Fibroblast of lung (primary cell): ENCODE measurements at regions not wholly inside any gene's neighbourhood (a gene's known extent, or its start where the extent isn't known, plus 50 kb on each side); places are given as distances from the start of the nearest gene placed in this dataset.

Source experiments
- DNase-seq, 2 donors: peaks; one replicate each; pipeline versions ENCODE4 v3.0.0 to v3.0.0-alpha.2; 2010; ENCODE audit warnings: low read depth in 2 of 2
- H2AFZ ChIP-seq: 2 replicates; pipeline ENCODE4 v1.5.1; 2012; ENCODE audit warnings: low read length, control low read depth, inconsistent platforms
- H3K27ac ChIP-seq: 2 replicates; pipeline ENCODE4 v1.5.1; 2011; ENCODE audit warnings: low read length, control low read depth; ENCODE audit not compliant: insufficient read depth
- H3K27me3 ChIP-seq: 2 replicates; pipeline ENCODE4 v1.5.1; 2011; ENCODE audit warnings: mild to moderate bottlenecking, low read length; ENCODE audit not compliant: control insufficient read depth, insufficient read depth
- H3K36me3 ChIP-seq: 2 replicates; pipeline ENCODE4 v1.5.1; 2011; ENCODE audit warnings: low read length; ENCODE audit not compliant: control insufficient read depth, insufficient read depth
- H3K4me1 ChIP-seq: 2 replicates; pipeline ENCODE4 v1.5.1; 2011; ENCODE audit warnings: low read length; ENCODE audit not compliant: control insufficient read depth, insufficient read depth; ENCODE audit errors: extremely low read depth
- H3K4me2 ChIP-seq: 2 replicates; pipeline ENCODE4 v1.5.1; 2011; ENCODE audit warnings: low read length, control low read depth; ENCODE audit not compliant: insufficient read depth; ENCODE audit errors: extremely low read depth
- H3K4me3 ChIP-seq, 4 experiments: fragments of 200-600 bp in 1 of 4; sonication (generic) in 1 of 4; replicated peaks in 1 of 4; 2 replicates each; pipeline ENCODE4 v1.5.1; 2011 to 2016; ENCODE audit warnings: low read length in 4 of 4, low read depth in 3 of 4, mild to moderate bottlenecking in 3 of 4, control low read depth in 2 of 4, inconsistent platforms in 1 of 4, mixed read lengths in 1 of 4; ENCODE audit not compliant: insufficient read depth in 1 of 4; ENCODE audit errors: control extremely low read depth in 1 of 4
- H3K79me2 ChIP-seq: 2 replicates; pipeline ENCODE4 v1.5.1; 2012; ENCODE audit warnings: mild to moderate bottlenecking, low read length, inconsistent platforms; ENCODE audit not compliant: control insufficient read depth, insufficient read depth
- H3K9ac ChIP-seq: 2 replicates; pipeline ENCODE4 v1.5.1; 2011; ENCODE audit warnings: mild to moderate bottlenecking, low read length, control low read depth; ENCODE audit not compliant: insufficient read depth
- H3K9me3 ChIP-seq: 2 replicates; pipeline ENCODE4 v1.5.1; 2012; ENCODE audit warnings: low read depth, low read length; ENCODE audit not compliant: control insufficient read depth, insufficient read depth
- H4K20me1 ChIP-seq: 2 replicates; pipeline ENCODE4 v1.5.1; 2011; ENCODE audit warnings: low read length; ENCODE audit not compliant: control insufficient read depth, insufficient read depth; ENCODE audit errors: extremely low read depth
- CTCF ChIP-seq, 2 donors: IDR thresholded peaks in 1 of 2; conservative IDR thresholded peaks in 1 of 2; 1 replicate in 1 of 2; 2 replicates in 1 of 2; pipeline ENCODE4 v1.5.1; 2011 to 2012; ENCODE audit warnings: low read length in 2 of 2, control low read depth in 1 of 2, inconsistent platforms in 1 of 2, low read depth in 1 of 2, mild to moderate bottlenecking in 1 of 2
- EZH2 ChIP-seq: IDR thresholded peaks from 2 replicates; pipeline ENCODE4 v1.5.1; 2012; ENCODE audit warnings: low read length, control low read depth, mild to moderate bottlenecking; ENCODE audit errors: missing control alignments

DNA sequence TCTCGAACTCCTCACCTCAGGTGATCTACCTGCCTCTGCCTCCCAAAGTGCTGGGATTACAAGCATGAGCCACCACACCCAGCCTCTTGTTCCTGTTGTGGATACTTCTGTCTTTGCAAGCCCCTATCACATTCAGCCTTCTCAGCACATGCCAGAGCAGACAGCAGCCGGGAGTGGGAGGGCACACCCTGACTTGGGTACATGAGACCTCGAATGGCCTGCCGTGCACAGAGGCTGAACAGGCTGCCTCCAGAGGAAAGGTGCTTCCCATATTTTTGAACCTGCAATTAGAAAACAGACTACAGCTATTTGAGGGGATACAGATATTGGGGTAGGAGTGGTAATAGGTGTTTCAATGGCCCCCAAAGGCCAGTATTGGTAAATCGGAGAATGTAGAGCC is 307.3 kb upstream of the DIO3 start:
- no peak for DNase-seq
- Histone ChIP-seq H3K9ac (no peak overlapping the region), H3K27me3 (no peaks in the 10 kb centered on the region), H3K79me2 (no peaks in the 10 kb centered on the region), H3K27ac (no peak overlapping the region), H3K4me3 (no peak overlapping the region), H2AFZ (no peak overlapping the region), H3K36me3 (no peaks in the 10 kb centered on the region), H3K4me1 (no peaks in the 10 kb centered on the region), H3K9me3 (no peaks in the 10 kb centered on the region), H4K20me1 (no peaks in the 10 kb centered on the region), H3K4me2 (no peak overlapping the region)
- TF ChIP-seq EZH2 (no peak), CTCF (conservative IDR thresholded peaks at IDR 0.05 in 1 of 2, IDR thresholded peaks at IDR 0.05 in 1 of 2; ENCODE audit: low read depth in 1 of 2, low read length in 2 of 2) (no peak)

GRCh38 chr14:101254805-101255764 is 306.2 kb upstream of the DIO3 start:
- Histone ChIP-seq H3K79me2 (no peaks in the 10 kb centered on the region), H2AFZ (no peak overlapping the region), H4K20me1 (no peaks in the 10 kb centered on the region), H3K4me1 (no peaks in the 10 kb centered on the region), H3K27me3 (no peaks in the 10 kb centered on the region), H3K9ac (no peak overlapping the region), H3K36me3 (no peaks in the 10 kb centered on the region), H3K4me3 (no peak overlapping the region), H3K27ac (no peak overlapping the region), H3K4me2 (no peak overlapping the region), H3K9me3 (no peaks in the 10 kb centered on the region)
- no peak for TF ChIP-seq CTCF (conservative IDR thresholded peaks at IDR 0.05 in 1 of 2, IDR thresholded peaks at IDR 0.05 in 1 of 2; ENCODE audit: low read depth in 1 of 2, low read length in 2 of 2)
- no peak for TF ChIP-seq EZH2
- peak in 1 of 2 donors; percentile 86 for DNase-seq

DNA sequence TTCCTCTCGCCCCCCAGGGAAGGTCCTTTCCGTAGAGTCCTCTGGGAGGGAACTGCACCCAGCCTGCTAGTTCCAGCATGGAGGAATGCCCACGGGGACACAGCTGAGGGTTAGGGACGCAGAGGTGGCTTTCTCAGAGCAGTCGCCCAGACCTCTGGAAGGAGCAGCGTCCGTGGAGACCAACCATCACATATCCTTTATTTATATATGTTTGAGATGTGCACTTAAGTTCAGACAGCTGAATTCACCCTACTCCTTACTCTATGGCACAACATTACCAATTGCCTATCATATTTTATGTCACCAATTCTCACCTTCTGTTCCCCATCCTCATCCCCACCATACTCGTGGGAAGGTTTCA is 305.6 kb upstream of the DIO3 start:
- Histone ChIP-seq H3K4me3 (no peak overlapping the region), H3K79me2 (no peaks in the 10 kb centered on the region), H3K36me3 (no peaks in the 10 kb centered on the region), H3K4me1 (no peaks in the 10 kb centered on the region), H2AFZ (no peak overlapping the region), H3K4me2 (no peak overlapping the region), H3K9ac (no peak overlapping the region), H3K27ac (no peak overlapping the region), H3K27me3 (no peaks in the 10 kb centered on the region), H4K20me1 (no peaks in the 10 kb centered on the region), H3K9me3 (no peaks in the 10 kb centered on the region)
- TF ChIP-seq CTCF (conservative IDR thresholded peaks at IDR 0.05 in 1 of 2, IDR thresholded peaks at IDR 0.05 in 1 of 2; ENCODE audit: low read depth in 1 of 2, low read length in 2 of 2) (no peak), EZH2 (no peak)
- DNase-seq = no peak
